Liver (tissue), 8 donors: ENCODE measurements at regions not wholly inside any gene's neighbourhood (a gene's known extent, or its start where the extent isn't known, plus 50 kb on each side); places are given as distances from the start of the nearest gene placed in this dataset.
A peak's percentile ranks its signal among the peaks of the same experiment; 100 is the strongest.

Experiments used
- DNase-seq: peaks from one replicate; pipeline ENCODE4 v3.0.0-alpha.2; 2017; ENCODE audit warnings: low spot score
- H3K27ac ChIP-seq, 2 donors: one replicate each; pipeline ENCODE4 v1.7.0; 2013; ENCODE audit warnings: inconsistent platforms in 2 of 2, low read length in 2 of 2, control low read depth in 1 of 2, low read depth in 1 of 2, mild to moderate bottlenecking in 1 of 2
- H3K27me3 ChIP-seq, 4 donors: one replicate each; pipeline versions ENCODE4 v1.6.1 to v1.7.0; 2013; ENCODE audit warnings: low read length in 3 of 4, inconsistent platforms in 1 of 4, mild to moderate bottlenecking in 1 of 4, moderate library complexity in 1 of 4; ENCODE audit not compliant: control insufficient read depth in 4 of 4, insufficient read depth in 4 of 4
- H3K36me3 ChIP-seq, 4 donors: one replicate each; pipeline versions ENCODE4 v1.6.1 to v1.7.0; 2013; ENCODE audit warnings: low read length in 3 of 4, mild to moderate bottlenecking in 3 of 4, low read depth in 1 of 4, moderate library complexity in 1 of 4; ENCODE audit not compliant: control insufficient read depth in 4 of 4, insufficient read depth in 3 of 4
- H3K4me1 ChIP-seq, 4 donors: one replicate each; pipeline versions ENCODE4 v1.6.1 to v1.7.0; 2013; ENCODE audit warnings: low read length in 3 of 4, mild to moderate bottlenecking in 3 of 4, moderate library complexity in 1 of 4; ENCODE audit not compliant: control insufficient read depth in 4 of 4, insufficient read depth in 4 of 4
- H3K4me3 ChIP-seq, 3 donors: one replicate each; pipeline versions ENCODE4 v1.6.1 to v1.7.0; 2013; ENCODE audit warnings: low read length in 3 of 3, control low read depth in 1 of 3, low read depth in 1 of 3, mild to moderate bottlenecking in 1 of 3
- H3K9ac ChIP-seq, 2 donors: one replicate each; pipeline ENCODE4 v1.7.0; 2013; ENCODE audit warnings: low read length in 2 of 2, mild to moderate bottlenecking in 2 of 2, moderate library complexity in 2 of 2, control low read depth in 1 of 2, low read depth in 1 of 2
- H3K9me3 ChIP-seq, 4 donors: one replicate each; pipeline versions ENCODE4 v1.6.1 to v1.7.0; 2013; ENCODE audit warnings: low read length in 3 of 4; ENCODE audit not compliant: control insufficient read depth in 4 of 4
- ATF3 ChIP-seq: IDR thresholded peaks from 2 replicates; pipeline ENCODE4 v1.6.1; 2016; ENCODE audit warnings: antibody characterized with exemption
- CTCF ChIP-seq: fragments of 150-350 bp; IDR thresholded peaks from 2 replicates; pipeline ENCODE4 v1.5.1; 2017; ENCODE audit warnings: improper control_type of control experiment, low read depth, low read length; ENCODE audit not compliant: missing input control
- EGR1 ChIP-seq, 2 donors: IDR thresholded peaks; 2 replicates each; pipeline ENCODE4 v1.6.1; 2016 to 2018; ENCODE audit warnings: antibody characterized with exemption in 2 of 2, low read depth in 2 of 2
- FOXA1 ChIP-seq: IDR thresholded peaks from 2 replicates; pipeline ENCODE4 v1.6.1; 2016; ENCODE audit warnings: antibody characterized with exemption
- FOXA2 ChIP-seq: IDR thresholded peaks from 2 replicates; pipeline ENCODE4 v1.6.1; 2016; ENCODE audit warnings: antibody characterized with exemption
- GABPA ChIP-seq, 2 donors: IDR thresholded peaks in 1 of 2; conservative IDR thresholded peaks in 1 of 2; 2 replicates each; pipeline ENCODE4 v1.6.1; 2016; ENCODE audit warnings: antibody characterized with exemption in 2 of 2, mild to moderate bottlenecking in 1 of 2, moderate library complexity in 1 of 2
- HNF4A ChIP-seq, 2 donors: conservative IDR thresholded peaks; 2 replicates each; pipeline ENCODE4 v1.6.1; 2016; ENCODE audit warnings: antibody characterized with exemption in 2 of 2, mild to moderate bottlenecking in 2 of 2
- HNF4G ChIP-seq: IDR thresholded peaks from 2 replicates; pipeline ENCODE4 v1.6.1; 2016; ENCODE audit warnings: antibody characterized with exemption
- JUND ChIP-seq, 2 donors: IDR thresholded peaks; 2 replicates each; pipeline ENCODE4 v1.6.1; 2016; ENCODE audit warnings: antibody characterized with exemption in 2 of 2
- MAX ChIP-seq: IDR thresholded peaks from 2 replicates; pipeline ENCODE4 v1.6.1; 2016; ENCODE audit warnings: antibody characterized with exemption
- NR2F2 ChIP-seq: IDR thresholded peaks from 2 replicates; pipeline ENCODE4 v1.6.1; 2016; ENCODE audit warnings: antibody characterized with exemption
- RAD21 ChIP-seq, 2 donors: IDR thresholded peaks; 2 replicates each; pipeline ENCODE4 v1.6.1; 2016; ENCODE audit warnings: antibody characterized with exemption in 2 of 2, mild to moderate bottlenecking in 2 of 2
- REST ChIP-seq: IDR thresholded peaks from 2 replicates; pipeline ENCODE4 v1.6.1; 2016; ENCODE audit warnings: antibody characterized with exemption, mild to moderate bottlenecking
- RXRA ChIP-seq, 2 donors: IDR thresholded peaks; 2 replicates each; pipeline ENCODE4 v1.6.1; 2017 to 2018; ENCODE audit warnings: antibody characterized with exemption in 2 of 2, mild to moderate bottlenecking in 1 of 2
- SP1 ChIP-seq: IDR thresholded peaks from 2 replicates; pipeline ENCODE4 v1.6.1; 2018; ENCODE audit warnings: antibody characterized with exemption, mild to moderate bottlenecking
- TAF1 ChIP-seq: conservative IDR thresholded peaks from 2 replicates; pipeline ENCODE4 v1.6.1; 2016; ENCODE audit warnings: antibody characterized with exemption, mild to moderate bottlenecking
- YY1 ChIP-seq: IDR thresholded peaks from 2 replicates; pipeline ENCODE4 v1.6.1; 2016; ENCODE audit warnings: antibody characterized with exemption, mild to moderate bottlenecking
- ZBTB33 ChIP-seq: IDR thresholded peaks from 2 replicates; pipeline ENCODE4 v1.6.1; 2016; ENCODE audit warnings: antibody characterized with exemption
- WGBS: extraction: QIAGEN DNeasy Blood & Tissue Kit; methylation state at CpG from one replicate; pipeline ENCODE4 v1.1.7; 2013; 5-methylcytosine and 5-hydroxymethylcytosine counted together
- donor health status: healthy.
- donor health status: healthy.
- donor health status: healthy.
- donor health status: healthy.
- donor health status: healthy.

- WGBS, result 91% methylated on average over 4 of the region's 4 CpGs
- TF ChIP-seq TAF1 (no peak), GABPA (IDR thresholded peaks at IDR 0.05 in 1 of 2, conservative IDR thresholded peaks at IDR 0.05 in 1 of 2) (no peak), YY1 (no peak), HNF4G (no peak), SP1 (no peak), EGR1 (IDR thresholded peaks at IDR 0.05; ENCODE audit: low read depth in 2 of 2) (no peak), NR2F2 (no peak), CTCF (no peak), RXRA (IDR thresholded peaks at IDR 0.05) (no peak), HNF4A (conservative IDR thresholded peaks at IDR 0.05) (no peak), MAX (no peak), ZBTB33 (no peak)
- no peak for DNase-seq
These were observed 287.0 kb upstream of the SOX4 start for GRCh38 chr6:21306546-21306945.

GRCh38 chr6:21309807-21310221, 283.7 kb upstream of the SOX4 start:
- Histone ChIP-seq H3K9me3 (no peaks in the 10 kb centered on the region), H3K36me3 (no peaks in the 10 kb centered on the region), H3K4me1 (peaks cover 0 to 13% (median 4%) of the 10 kb centered on the region in 4 donors), H3K27ac (no peak overlapping the region), H3K9ac (peak overlapping the region in 1 of 2 donors; percentile 53), H3K4me3 (peak overlapping the region in 2 of 3 donors; percentile 25 to 31), H3K27me3 (no peaks in the 10 kb centered on the region)
- TF ChIP-seq TAF1, result no peak
- no peak for TF ChIP-seq ATF3
- no peak for TF ChIP-seq NR2F2
- TF ChIP-seq SP1, result no peak
- no peak for TF ChIP-seq ZBTB33
- TF ChIP-seq EGR1 (IDR thresholded peaks at IDR 0.05; ENCODE audit: low read depth in 2 of 2), result no peak
- TF ChIP-seq GABPA (IDR thresholded peaks at IDR 0.05 in 1 of 2, conservative IDR thresholded peaks at IDR 0.05 in 1 of 2), result no peak
- peak; percentile 35 to 58 for TF ChIP-seq HNF4A (conservative IDR thresholded peaks at IDR 0.05)
- TF ChIP-seq CTCF, result no peak
- TF ChIP-seq FOXA2, result no peak
- TF ChIP-seq HNF4G, result no peak
- no peak for TF ChIP-seq FOXA1
- peak in 1 of 2 donors; percentile 18 for TF ChIP-seq RAD21 (IDR thresholded peaks at IDR 0.05)
- TF ChIP-seq RXRA (IDR thresholded peaks at IDR 0.05), result peak; percentile 18 to 26
- TF ChIP-seq REST, result no peak
- TF ChIP-seq MAX, result no peak
- TF ChIP-seq JUND (IDR thresholded peaks at IDR 0.05), result no peak
- 32% methylated on average over 11 of the region's 11 CpGs for WGBS
- no peak for DNase-seq

More at GRCh38 chr6:21306546-21306945, 287.0 kb upstream of the SOX4 start:
- H3K4me1 ChIP-seq, result peaks cover 0 to 13% (median 4%) of the 10 kb centered on the region in 4 donors
- H3K27me3 ChIP-seq, result no peaks in the 10 kb centered on the region
- H3K27ac ChIP-seq, result no peak overlapping the region
- H3K4me3 ChIP-seq, result no peak overlapping the region
- no peaks in the 10 kb centered on the region for H3K36me3 ChIP-seq
- no peaks in the 10 kb centered on the region for H3K9me3 ChIP-seq
- no peak overlapping the region for H3K9ac ChIP-seq
